Liver (tissue), 8 donors: ENCODE measurements at regions not wholly inside any gene's neighbourhood (a gene's known extent, or its start where the extent isn't known, plus 50 kb on each side); places are given as distances from the start of the nearest gene placed in this dataset.

ENCODE experiments used
- DNase-seq: peaks from one replicate; pipeline ENCODE4 v3.0.0-alpha.2; 2017; ENCODE audit warnings: low spot score
- H3K27ac ChIP-seq, 2 donors: one replicate each; pipeline ENCODE4 v1.7.0; 2013; ENCODE audit warnings: inconsistent platforms in 2 of 2, low read length in 2 of 2, control low read depth in 1 of 2, low read depth in 1 of 2, mild to moderate bottlenecking in 1 of 2
- H3K27me3 ChIP-seq, 4 donors: one replicate each; pipeline versions ENCODE4 v1.6.1 to v1.7.0; 2013; ENCODE audit warnings: low read length in 3 of 4, inconsistent platforms in 1 of 4, mild to moderate bottlenecking in 1 of 4, moderate library complexity in 1 of 4; ENCODE audit not compliant: control insufficient read depth in 4 of 4, insufficient read depth in 4 of 4
- H3K36me3 ChIP-seq, 4 donors: one replicate each; pipeline versions ENCODE4 v1.6.1 to v1.7.0; 2013; ENCODE audit warnings: low read length in 3 of 4, mild to moderate bottlenecking in 3 of 4, low read depth in 1 of 4, moderate library complexity in 1 of 4; ENCODE audit not compliant: control insufficient read depth in 4 of 4, insufficient read depth in 3 of 4
- H3K4me1 ChIP-seq, 4 donors: one replicate each; pipeline versions ENCODE4 v1.6.1 to v1.7.0; 2013; ENCODE audit warnings: low read length in 3 of 4, mild to moderate bottlenecking in 3 of 4, moderate library complexity in 1 of 4; ENCODE audit not compliant: control insufficient read depth in 4 of 4, insufficient read depth in 4 of 4
- H3K4me3 ChIP-seq, 3 donors: one replicate each; pipeline versions ENCODE4 v1.6.1 to v1.7.0; 2013; ENCODE audit warnings: low read length in 3 of 3, control low read depth in 1 of 3, low read depth in 1 of 3, mild to moderate bottlenecking in 1 of 3
- H3K9ac ChIP-seq, 2 donors: one replicate each; pipeline ENCODE4 v1.7.0; 2013; ENCODE audit warnings: low read length in 2 of 2, mild to moderate bottlenecking in 2 of 2, moderate library complexity in 2 of 2, control low read depth in 1 of 2, low read depth in 1 of 2
- H3K9me3 ChIP-seq, 4 donors: one replicate each; pipeline versions ENCODE4 v1.6.1 to v1.7.0; 2013; ENCODE audit warnings: low read length in 3 of 4; ENCODE audit not compliant: control insufficient read depth in 4 of 4
- CTCF ChIP-seq: fragments of 150-350 bp; IDR thresholded peaks from 2 replicates; pipeline ENCODE4 v1.5.1; 2017; ENCODE audit warnings: improper control_type of control experiment, low read depth, low read length; ENCODE audit not compliant: missing input control
- EGR1 ChIP-seq, 2 donors: IDR thresholded peaks; 2 replicates each; pipeline ENCODE4 v1.6.1; 2016 to 2018; ENCODE audit warnings: antibody characterized with exemption in 2 of 2, low read depth in 2 of 2
- FOXA1 ChIP-seq: IDR thresholded peaks from 2 replicates; pipeline ENCODE4 v1.6.1; 2016; ENCODE audit warnings: antibody characterized with exemption
- FOXA2 ChIP-seq: IDR thresholded peaks from 2 replicates; pipeline ENCODE4 v1.6.1; 2016; ENCODE audit warnings: antibody characterized with exemption
- GABPA ChIP-seq, 2 donors: IDR thresholded peaks in 1 of 2; conservative IDR thresholded peaks in 1 of 2; 2 replicates each; pipeline ENCODE4 v1.6.1; 2016; ENCODE audit warnings: antibody characterized with exemption in 2 of 2, mild to moderate bottlenecking in 1 of 2, moderate library complexity in 1 of 2
- HNF4A ChIP-seq, 2 donors: conservative IDR thresholded peaks; 2 replicates each; pipeline ENCODE4 v1.6.1; 2016; ENCODE audit warnings: antibody characterized with exemption in 2 of 2, mild to moderate bottlenecking in 2 of 2
- HNF4G ChIP-seq: IDR thresholded peaks from 2 replicates; pipeline ENCODE4 v1.6.1; 2016; ENCODE audit warnings: antibody characterized with exemption
- JUND ChIP-seq, 2 donors: IDR thresholded peaks; 2 replicates each; pipeline ENCODE4 v1.6.1; 2016; ENCODE audit warnings: antibody characterized with exemption in 2 of 2
- MAX ChIP-seq: IDR thresholded peaks from 2 replicates; pipeline ENCODE4 v1.6.1; 2016; ENCODE audit warnings: antibody characterized with exemption
- NR2F2 ChIP-seq: IDR thresholded peaks from 2 replicates; pipeline ENCODE4 v1.6.1; 2016; ENCODE audit warnings: antibody characterized with exemption
- RAD21 ChIP-seq, 2 donors: IDR thresholded peaks; 2 replicates each; pipeline ENCODE4 v1.6.1; 2016; ENCODE audit warnings: antibody characterized with exemption in 2 of 2, mild to moderate bottlenecking in 2 of 2
- RXRA ChIP-seq, 2 donors: IDR thresholded peaks; 2 replicates each; pipeline ENCODE4 v1.6.1; 2017 to 2018; ENCODE audit warnings: antibody characterized with exemption in 2 of 2, mild to moderate bottlenecking in 1 of 2
- SP1 ChIP-seq: IDR thresholded peaks from 2 replicates; pipeline ENCODE4 v1.6.1; 2018; ENCODE audit warnings: antibody characterized with exemption, mild to moderate bottlenecking
- TAF1 ChIP-seq: conservative IDR thresholded peaks from 2 replicates; pipeline ENCODE4 v1.6.1; 2016; ENCODE audit warnings: antibody characterized with exemption, mild to moderate bottlenecking
- YY1 ChIP-seq: IDR thresholded peaks from 2 replicates; pipeline ENCODE4 v1.6.1; 2016; ENCODE audit warnings: antibody characterized with exemption, mild to moderate bottlenecking
- WGBS: extraction: QIAGEN DNeasy Blood & Tissue Kit; methylation state at CpG from one replicate; pipeline ENCODE4 v1.1.7; 2013; 5-methylcytosine and 5-hydroxymethylcytosine counted together
- TF ChIP-seq, protein P1 (sequence below): IDR thresholded peaks from 2 replicates; pipeline ENCODE4 v1.6.1; 2016; ENCODE audit warnings: antibody characterized with exemption, mild to moderate bottlenecking
- TF ChIP-seq, protein P2 (sequence below): IDR thresholded peaks from 2 replicates; pipeline ENCODE4 v1.6.1; 2016; ENCODE audit warnings: antibody characterized with exemption
- TF ChIP-seq, protein P3 (sequence below): IDR thresholded peaks from 2 replicates; pipeline ENCODE4 v1.6.1; 2016; ENCODE audit warnings: antibody characterized with exemption
- donor health status: healthy.
- donor health status: healthy.
- donor health status: healthy.
- donor health status: healthy.
- donor health status: healthy.

GRCh38 chr6:37082390-37083130 is 77.1 kb downstream of the FGD2 start:
- Histone ChIP-seq H3K9ac (no peak overlapping the region), H3K36me3 (no peaks in the 10 kb centered on the region), H3K4me1 (peaks cover 11 to 28% (median 16%) of the 10 kb centered on the region in 4 donors), H3K27me3 (no peaks in the 10 kb centered on the region), H3K27ac (peak overlapping the region; percentile 81 to 85), H3K4me3 (peak overlapping the region in 2 of 3 donors; percentile 15 to 35), H3K9me3 (no peaks in the 10 kb centered on the region)
- 89% methylated on average over 17 of the region's 17 CpGs for WGBS
- TF ChIP-seq SP1, result no peak
- TF ChIP-seq, protein P1, sequence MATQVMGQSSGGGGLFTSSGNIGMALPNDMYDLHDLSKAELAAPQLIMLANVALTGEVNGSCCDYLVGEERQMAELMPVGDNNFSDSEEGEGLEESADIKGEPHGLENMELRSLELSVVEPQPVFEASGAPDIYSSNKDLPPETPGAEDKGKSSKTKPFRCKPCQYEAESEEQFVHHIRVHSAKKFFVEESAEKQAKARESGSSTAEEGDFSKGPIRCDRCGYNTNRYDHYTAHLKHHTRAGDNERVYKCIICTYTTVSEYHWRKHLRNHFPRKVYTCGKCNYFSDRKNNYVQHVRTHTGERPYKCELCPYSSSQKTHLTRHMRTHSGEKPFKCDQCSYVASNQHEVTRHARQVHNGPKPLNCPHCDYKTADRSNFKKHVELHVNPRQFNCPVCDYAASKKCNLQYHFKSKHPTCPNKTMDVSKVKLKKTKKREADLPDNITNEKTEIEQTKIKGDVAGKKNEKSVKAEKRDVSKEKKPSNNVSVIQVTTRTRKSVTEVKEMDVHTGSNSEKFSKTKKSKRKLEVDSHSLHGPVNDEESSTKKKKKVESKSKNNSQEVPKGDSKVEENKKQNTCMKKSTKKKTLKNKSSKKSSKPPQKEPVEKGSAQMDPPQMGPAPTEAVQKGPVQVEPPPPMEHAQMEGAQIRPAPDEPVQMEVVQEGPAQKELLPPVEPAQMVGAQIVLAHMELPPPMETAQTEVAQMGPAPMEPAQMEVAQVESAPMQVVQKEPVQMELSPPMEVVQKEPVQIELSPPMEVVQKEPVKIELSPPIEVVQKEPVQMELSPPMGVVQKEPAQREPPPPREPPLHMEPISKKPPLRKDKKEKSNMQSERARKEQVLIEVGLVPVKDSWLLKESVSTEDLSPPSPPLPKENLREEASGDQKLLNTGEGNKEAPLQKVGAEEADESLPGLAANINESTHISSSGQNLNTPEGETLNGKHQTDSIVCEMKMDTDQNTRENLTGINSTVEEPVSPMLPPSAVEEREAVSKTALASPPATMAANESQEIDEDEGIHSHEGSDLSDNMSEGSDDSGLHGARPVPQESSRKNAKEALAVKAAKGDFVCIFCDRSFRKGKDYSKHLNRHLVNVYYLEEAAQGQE, result no peak
- DNase-seq, result no peak

DNA sequence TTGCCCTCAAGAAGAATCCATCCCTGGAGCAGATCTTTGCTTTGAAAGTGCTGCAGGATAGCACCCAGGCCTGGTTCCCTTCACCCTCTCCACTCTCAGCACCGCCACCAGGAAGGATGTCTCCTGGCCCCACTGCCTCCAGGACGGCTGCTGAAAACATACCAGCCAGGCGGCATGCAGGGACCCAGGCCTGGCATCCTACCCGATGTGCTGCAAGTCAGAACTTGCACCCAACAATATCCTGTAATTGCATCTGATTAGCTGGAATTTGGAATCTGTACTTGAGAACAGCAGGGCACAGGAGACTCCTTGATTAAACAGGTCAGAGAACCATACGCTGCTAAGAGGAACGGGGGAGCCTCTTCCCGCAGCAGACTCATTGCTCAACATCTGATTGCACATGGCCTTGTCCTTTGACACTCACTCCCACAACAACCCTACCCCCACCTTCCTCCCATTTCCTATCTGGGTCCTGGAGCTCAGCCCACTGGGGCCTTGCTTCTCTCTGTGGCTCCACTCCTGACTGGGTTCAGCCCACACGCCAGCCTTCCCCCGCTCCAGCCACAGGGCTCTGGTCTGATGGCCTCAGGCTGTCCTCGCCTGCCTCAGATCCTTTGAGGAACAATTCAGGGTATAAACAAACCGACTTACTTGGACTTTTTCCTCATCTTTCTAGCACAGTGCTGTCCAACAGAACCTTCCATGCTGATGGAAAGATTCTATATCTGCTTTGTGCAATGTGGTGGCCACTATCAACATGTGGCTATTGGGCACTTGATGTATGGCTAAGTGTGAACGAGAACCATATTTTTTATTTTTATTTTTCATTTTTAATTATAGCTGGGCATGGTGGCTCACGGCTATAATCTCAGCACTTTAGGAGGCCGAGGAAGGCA is 78.0 kb downstream of the FGD2 start:
- Histone ChIP-seq H3K4me1 (peaks cover 11 to 28% (median 16%) of the 10 kb centered on the region in 4 donors), H3K9me3 (no peaks in the 10 kb centered on the region), H3K4me3 (peak overlapping the region; percentile 15 to 35 (median 24)), H3K9ac (no peak overlapping the region), H3K27me3 (no peaks in the 10 kb centered on the region), H3K36me3 (no peaks in the 10 kb centered on the region), H3K27ac (peak overlapping the region; percentile 81 to 85)
- TF ChIP-seq EGR1 (IDR thresholded peaks at IDR 0.05; ENCODE audit: low read depth in 2 of 2) (peak; percentile 49 to 97), FOXA1 (peak; percentile 86), RAD21 (IDR thresholded peaks at IDR 0.05) (peak; percentile 74 to 77), MAX (peak; percentile 100), HNF4G (peak; percentile 98), YY1 (peak; percentile 89), NR2F2 (peak; percentile 90), RXRA (IDR thresholded peaks at IDR 0.05) (peak; percentile 98 to 100), TAF1 (peak; percentile 45), JUND (IDR thresholded peaks at IDR 0.05) (peak; percentile 74 to 96), CTCF (no peak), FOXA2 (peak; percentile 52), GABPA (IDR thresholded peaks at IDR 0.05 in 1 of 2, conservative IDR thresholded peaks at IDR 0.05 in 1 of 2) (peak in 1 of 2 donors; percentile 69), HNF4A (conservative IDR thresholded peaks at IDR 0.05) (peak; percentile 99), SP1 (peak; percentile 98)
- TF ChIP-seq, protein P2, sequence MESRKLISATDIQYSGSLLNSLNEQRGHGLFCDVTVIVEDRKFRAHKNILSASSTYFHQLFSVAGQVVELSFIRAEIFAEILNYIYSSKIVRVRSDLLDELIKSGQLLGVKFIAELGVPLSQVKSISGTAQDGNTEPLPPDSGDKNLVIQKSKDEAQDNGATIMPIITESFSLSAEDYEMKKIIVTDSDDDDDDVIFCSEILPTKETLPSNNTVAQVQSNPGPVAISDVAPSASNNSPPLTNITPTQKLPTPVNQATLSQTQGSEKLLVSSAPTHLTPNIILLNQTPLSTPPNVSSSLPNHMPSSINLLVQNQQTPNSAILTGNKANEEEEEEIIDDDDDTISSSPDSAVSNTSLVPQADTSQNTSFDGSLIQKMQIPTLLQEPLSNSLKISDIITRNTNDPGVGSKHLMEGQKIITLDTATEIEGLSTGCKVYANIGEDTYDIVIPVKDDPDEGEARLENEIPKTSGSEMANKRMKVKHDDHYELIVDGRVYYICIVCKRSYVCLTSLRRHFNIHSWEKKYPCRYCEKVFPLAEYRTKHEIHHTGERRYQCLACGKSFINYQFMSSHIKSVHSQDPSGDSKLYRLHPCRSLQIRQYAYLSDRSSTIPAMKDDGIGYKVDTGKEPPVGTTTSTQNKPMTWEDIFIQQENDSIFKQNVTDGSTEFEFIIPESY, result peak; percentile 96
- TF ChIP-seq, protein P3, sequence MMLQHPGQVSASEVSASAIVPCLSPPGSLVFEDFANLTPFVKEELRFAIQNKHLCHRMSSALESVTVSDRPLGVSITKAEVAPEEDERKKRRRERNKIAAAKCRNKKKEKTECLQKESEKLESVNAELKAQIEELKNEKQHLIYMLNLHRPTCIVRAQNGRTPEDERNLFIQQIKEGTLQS, result peak; percentile 74
- TF ChIP-seq, protein P1, result peak; percentile 86
- 32% methylated on average over 14 of the region's 14 CpGs for WGBS
- DNase-seq, result peak; percentile 67
